ENCODE measurements at regions not wholly inside any gene's neighbourhood (a gene's known extent, or its start where the extent isn't known, plus 50 kb on each side); places are given as distances from the start of the nearest gene placed in this dataset.

DNA sequence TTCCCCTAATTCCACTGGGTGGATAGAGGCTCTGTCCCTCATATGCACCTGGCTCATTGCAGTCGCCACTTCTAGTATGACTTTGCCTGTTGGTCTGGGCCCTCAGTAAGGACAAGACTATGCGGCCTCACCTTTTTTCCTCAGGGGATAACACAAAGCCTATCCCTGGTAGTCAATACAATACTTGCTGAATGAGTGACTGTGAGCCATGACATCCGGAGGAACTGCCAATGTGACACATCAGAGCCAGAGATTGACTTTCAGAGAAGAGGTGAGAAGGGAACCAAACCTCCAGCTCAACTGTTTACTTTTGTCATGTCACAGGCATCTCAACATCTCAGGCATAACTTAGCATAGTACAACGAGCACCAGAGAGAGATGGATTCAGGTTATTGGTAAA is 371.3 kb downstream of the DMRT2 start:
- H3K9ac ChIP-seq (ENCODE audit: extremely low read depth, low read length, poor library complexity, severe bottlenecking), result no peak overlapping the region
- Mint-ChIP-seq H3K4me1 (no peaks in the 10 kb centered on the region), H3K36me3 (ENCODE audit: low read depth) (no peaks in the 10 kb centered on the region), H3K4me3 (no peak overlapping the region), H3K9me3 (peaks cover 32% of the 10 kb centered on the region), H3K27me3 (ENCODE audit: insufficient read depth) (peaks cover 14% of the 10 kb centered on the region), H3K27ac (no peak overlapping the region)
- no peak overlapping the region for H3K4me3 ChIP-seq (ENCODE audit: low read length)
- TF ChIP-seq, protein P1, sequence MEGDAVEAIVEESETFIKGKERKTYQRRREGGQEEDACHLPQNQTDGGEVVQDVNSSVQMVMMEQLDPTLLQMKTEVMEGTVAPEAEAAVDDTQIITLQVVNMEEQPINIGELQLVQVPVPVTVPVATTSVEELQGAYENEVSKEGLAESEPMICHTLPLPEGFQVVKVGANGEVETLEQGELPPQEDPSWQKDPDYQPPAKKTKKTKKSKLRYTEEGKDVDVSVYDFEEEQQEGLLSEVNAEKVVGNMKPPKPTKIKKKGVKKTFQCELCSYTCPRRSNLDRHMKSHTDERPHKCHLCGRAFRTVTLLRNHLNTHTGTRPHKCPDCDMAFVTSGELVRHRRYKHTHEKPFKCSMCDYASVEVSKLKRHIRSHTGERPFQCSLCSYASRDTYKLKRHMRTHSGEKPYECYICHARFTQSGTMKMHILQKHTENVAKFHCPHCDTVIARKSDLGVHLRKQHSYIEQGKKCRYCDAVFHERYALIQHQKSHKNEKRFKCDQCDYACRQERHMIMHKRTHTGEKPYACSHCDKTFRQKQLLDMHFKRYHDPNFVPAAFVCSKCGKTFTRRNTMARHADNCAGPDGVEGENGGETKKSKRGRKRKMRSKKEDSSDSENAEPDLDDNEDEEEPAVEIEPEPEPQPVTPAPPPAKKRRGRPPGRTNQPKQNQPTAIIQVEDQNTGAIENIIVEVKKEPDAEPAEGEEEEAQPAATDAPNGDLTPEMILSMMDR (conservative IDR thresholded peaks at IDR 0.05), result no peak
- peaks cover 6% of the 10 kb centered on the region for H3K9me3 ChIP-seq (ENCODE audit: control insufficient read depth, low read length)
- no peaks in the 10 kb centered on the region for H3K27me3 ChIP-seq (ENCODE audit: control insufficient read depth, insufficient read depth, low read length, poor library complexity, severe bottlenecking)
- H3K36me3 ChIP-seq (ENCODE audit: control insufficient read depth, insufficient read depth, low read length), result no peaks in the 10 kb centered on the region
- no peak for DNase-seq
- 84 to 89% methylated on average over 2 to 4 of the region's 4 CpGs for WGBS, 2 experiments (ENCODE audit: insufficient coverage in 1 of 2, insufficient read length in 1 of 2)
- H3K4me1 ChIP-seq (ENCODE audit: control insufficient read depth, insufficient read depth, low read length), result no peaks in the 10 kb centered on the region
- H3K27ac ChIP-seq (ENCODE audit: low read depth, low read length), result no peak overlapping the region

DNA sequence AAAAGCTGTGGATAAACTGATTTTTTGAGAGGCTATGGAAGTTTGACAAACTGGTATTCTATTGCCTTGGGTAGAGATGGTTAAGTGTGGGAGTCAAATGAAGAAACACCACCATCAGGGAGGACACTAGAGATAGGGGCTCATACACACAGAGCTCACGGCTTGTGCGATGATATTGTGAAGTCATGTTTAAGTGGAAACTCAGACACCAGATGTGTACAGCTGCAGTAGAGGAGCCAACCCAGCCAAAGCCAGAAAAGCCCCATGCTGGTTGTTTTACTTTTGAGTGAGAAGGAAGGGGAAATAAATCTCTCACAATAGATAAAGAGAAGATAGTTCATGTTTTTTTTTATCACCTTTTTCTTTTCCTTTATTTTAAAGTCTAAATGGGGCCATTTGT is 377.7 kb downstream of the DMRT2 start:
- Histone ChIP-seq H3K27me3 (ENCODE audit: control insufficient read depth, insufficient read depth, low read length, poor library complexity, severe bottlenecking) (no peaks in the 10 kb centered on the region), H3K4me3 (ENCODE audit: low read length) (no peak overlapping the region), H3K9me3 (ENCODE audit: control insufficient read depth, low read length) (peaks cover 6% of the 10 kb centered on the region), H3K4me1 (ENCODE audit: control insufficient read depth, insufficient read depth, low read length) (no peaks in the 10 kb centered on the region), H3K36me3 (ENCODE audit: control insufficient read depth, insufficient read depth, low read length) (no peaks in the 10 kb centered on the region), H3K27ac (ENCODE audit: low read depth, low read length) (no peak overlapping the region), H3K9ac (ENCODE audit: extremely low read depth, low read length, poor library complexity, severe bottlenecking) (no peak overlapping the region)
- no peaks in the 10 kb centered on the region for H3K36me3 Mint-ChIP-seq (ENCODE audit: low read depth)
- no peaks in the 10 kb centered on the region for H3K4me1 Mint-ChIP-seq
- H3K4me3 Mint-ChIP-seq, result no peak overlapping the region
- TF ChIP-seq, protein P1 (conservative IDR thresholded peaks at IDR 0.05), result no peak
- H3K9me3 Mint-ChIP-seq, result peaks cover 27% of the 10 kb centered on the region
- no peak for DNase-seq
- H3K27me3 Mint-ChIP-seq (ENCODE audit: insufficient read depth), result peaks cover 22% of the 10 kb centered on the region
- no peak overlapping the region for H3K27ac Mint-ChIP-seq
- WGBS, 2 experiments (ENCODE audit: insufficient coverage in 1 of 2, insufficient read length in 1 of 2), result 87% methylated on average over 2 of the region's 2 CpGs; no CpG with 5 or more reads in 1 of the 2 experiments

DNA sequence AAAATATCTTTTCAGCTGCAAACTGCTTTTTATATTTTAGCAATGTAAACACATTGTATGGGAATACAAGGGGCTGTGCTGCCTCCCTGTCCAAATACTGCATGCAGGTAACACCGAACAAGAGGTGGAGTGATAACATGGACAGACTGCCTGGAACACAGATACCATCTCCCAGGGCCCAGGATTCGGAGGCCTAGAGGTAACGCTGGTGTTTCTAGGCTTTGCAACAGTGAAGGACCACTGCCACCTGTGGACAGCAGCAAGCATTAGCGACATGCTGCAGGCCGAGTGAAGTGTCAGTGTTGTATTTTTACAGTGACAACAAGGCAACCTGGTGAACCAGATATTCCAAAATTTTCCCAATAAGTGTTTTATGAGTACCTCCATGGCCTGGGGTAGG is 379.1 kb downstream of the DMRT2 start:
- Mint-ChIP-seq H3K4me3 (no peak overlapping the region), H3K4me1 (peaks cover 1% of the 10 kb centered on the region), H3K36me3 (ENCODE audit: low read depth) (no peaks in the 10 kb centered on the region), H3K27ac (no peak overlapping the region), H3K9me3 (peaks cover 14% of the 10 kb centered on the region), H3K27me3 (ENCODE audit: insufficient read depth) (peaks cover 21% of the 10 kb centered on the region)
- Histone ChIP-seq H3K36me3 (ENCODE audit: control insufficient read depth, insufficient read depth, low read length) (no peaks in the 10 kb centered on the region), H3K9ac (ENCODE audit: extremely low read depth, low read length, poor library complexity, severe bottlenecking) (no peak overlapping the region), H3K27ac (ENCODE audit: low read depth, low read length) (no peak overlapping the region), H3K27me3 (ENCODE audit: control insufficient read depth, insufficient read depth, low read length, poor library complexity, severe bottlenecking) (no peaks in the 10 kb centered on the region), H3K4me1 (ENCODE audit: control insufficient read depth, insufficient read depth, low read length) (no peaks in the 10 kb centered on the region), H3K9me3 (ENCODE audit: control insufficient read depth, low read length) (peaks cover 6% of the 10 kb centered on the region), H3K4me3 (ENCODE audit: low read length) (no peak overlapping the region)
- 42 to 48% methylated on average over 4 to 5 of the region's 5 CpGs for WGBS, 2 experiments (ENCODE audit: insufficient coverage in 1 of 2, insufficient read length in 1 of 2)
- DNase-seq, result peak; percentile 41
- TF ChIP-seq, protein P1 (conservative IDR thresholded peaks at IDR 0.05), result peak; percentile 82

Measured in endodermal cell (in vitro differentiated cells).